ENCODE measurements at regions not wholly inside any gene's neighbourhood (a gene's known extent, or its start where the extent isn't known, plus 50 kb on each side); places are given as distances from the start of the nearest gene placed in this dataset.

- TF ChIP-seq, protein P1, sequence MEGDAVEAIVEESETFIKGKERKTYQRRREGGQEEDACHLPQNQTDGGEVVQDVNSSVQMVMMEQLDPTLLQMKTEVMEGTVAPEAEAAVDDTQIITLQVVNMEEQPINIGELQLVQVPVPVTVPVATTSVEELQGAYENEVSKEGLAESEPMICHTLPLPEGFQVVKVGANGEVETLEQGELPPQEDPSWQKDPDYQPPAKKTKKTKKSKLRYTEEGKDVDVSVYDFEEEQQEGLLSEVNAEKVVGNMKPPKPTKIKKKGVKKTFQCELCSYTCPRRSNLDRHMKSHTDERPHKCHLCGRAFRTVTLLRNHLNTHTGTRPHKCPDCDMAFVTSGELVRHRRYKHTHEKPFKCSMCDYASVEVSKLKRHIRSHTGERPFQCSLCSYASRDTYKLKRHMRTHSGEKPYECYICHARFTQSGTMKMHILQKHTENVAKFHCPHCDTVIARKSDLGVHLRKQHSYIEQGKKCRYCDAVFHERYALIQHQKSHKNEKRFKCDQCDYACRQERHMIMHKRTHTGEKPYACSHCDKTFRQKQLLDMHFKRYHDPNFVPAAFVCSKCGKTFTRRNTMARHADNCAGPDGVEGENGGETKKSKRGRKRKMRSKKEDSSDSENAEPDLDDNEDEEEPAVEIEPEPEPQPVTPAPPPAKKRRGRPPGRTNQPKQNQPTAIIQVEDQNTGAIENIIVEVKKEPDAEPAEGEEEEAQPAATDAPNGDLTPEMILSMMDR (IDR thresholded peaks at IDR 0.05): no peak
- TF ChIP-seq EZH2phosphoT487 (IDR thresholded peaks at IDR 0.05) (no peak), EZH2 (IDR thresholded peaks at IDR 0.05) (no peak)
Observed at GRCh38 chr1:232168508-232168907, 461.4 kb downstream of the SIPA1L2 start.
